Type B pancreatic cell (in vitro differentiated cells): ENCODE measurements at regions not wholly inside any gene's neighbourhood (a gene's known extent, or its start where the extent isn't known, plus 50 kb on each side); places are given as distances from the start of the nearest gene placed in this dataset.

Experiments
- DNase-seq: peaks from one replicate; pipeline ENCODE4 v3.0.0; 2021; ENCODE audit warnings: mixed read lengths; ENCODE audit not compliant: unreplicated experiment; ENCODE audit errors: extremely low spot score
- H3K27ac Mint-ChIP-seq: 2 replicates; pipeline ENCODE4 v1.8.0; 2021; ENCODE audit warnings: mild to moderate bottlenecking, mixed read lengths
- H3K27me3 Mint-ChIP-seq: 2 replicates; pipeline ENCODE4 v1.8.0; 2021; ENCODE audit warnings: mixed read lengths
- H3K36me3 Mint-ChIP-seq: 2 replicates; pipeline ENCODE4 v1.8.0; 2021; ENCODE audit warnings: mixed read lengths
- H3K4me1 Mint-ChIP-seq: one replicate; pipeline ENCODE4 v1.8.0; 2021; ENCODE audit warnings: mixed read lengths; ENCODE audit not compliant: unreplicated experiment
- H3K4me3 Mint-ChIP-seq: 2 replicates; pipeline ENCODE4 v1.8.0; 2021; ENCODE audit warnings: mild to moderate bottlenecking, mixed read lengths
- H3K9me3 Mint-ChIP-seq: 2 replicates; pipeline ENCODE4 v1.8.0; 2021; ENCODE audit warnings: mixed read lengths
- CTCF ChIP-seq: fragments of 200-600 bp; sonication (generic); conservative IDR thresholded peaks from 2 replicates; pipeline ENCODE4 v1.5.0; 2021; ENCODE audit warnings: antibody characterized with exemption, mild to moderate bottlenecking

- Mint-ChIP-seq H3K36me3 (no peaks in the 10 kb centered on the region), H3K27me3 (no peaks in the 10 kb centered on the region)
Measured at GRCh38 chr15:95970326-95970725, 360.2 kb upstream of the NR2F2 start.

GRCh38 chr15:95972041-95972553 lies 358.4 kb upstream of the NR2F2 start:
- no peak overlapping the region for H3K4me3 Mint-ChIP-seq
- H3K27ac Mint-ChIP-seq: no peak overlapping the region
- peaks cover 29% of the 10 kb centered on the region for H3K4me1 Mint-ChIP-seq
- H3K27me3 Mint-ChIP-seq: no peaks in the 10 kb centered on the region
- no peaks in the 10 kb centered on the region for H3K36me3 Mint-ChIP-seq
- no peak for DNase-seq
- TF ChIP-seq CTCF: no peak
- H3K9me3 Mint-ChIP-seq: peaks cover 7% of the 10 kb centered on the region

More at GRCh38 chr15:95970326-95970725, 360.2 kb upstream of the NR2F2 start:
- Mint-ChIP-seq H3K9me3 (peaks cover 2% of the 10 kb centered on the region), H3K4me3 (no peak overlapping the region), H3K4me1 (peaks cover 29% of the 10 kb centered on the region), H3K27ac (no peak overlapping the region)
- DNase-seq: no peak
- TF ChIP-seq CTCF: no peak

GRCh38 chr15:95972812-95973211 lies 357.7 kb upstream of the NR2F2 start:
- H3K4me3 Mint-ChIP-seq: no peak overlapping the region
- H3K27me3 Mint-ChIP-seq: no peaks in the 10 kb centered on the region
- H3K4me1 Mint-ChIP-seq: peaks cover 29% of the 10 kb centered on the region
- H3K9me3 Mint-ChIP-seq: peaks cover 7% of the 10 kb centered on the region
- no peak overlapping the region for H3K27ac Mint-ChIP-seq
- DNase-seq: no peak
- H3K36me3 Mint-ChIP-seq: no peaks in the 10 kb centered on the region
- TF ChIP-seq CTCF: no peak

- Mint-ChIP-seq H3K27ac (no peak overlapping the region), H3K27me3 (no peaks in the 10 kb centered on the region), H3K4me1 (peaks cover 29% of the 10 kb centered on the region), H3K36me3 (no peaks in the 10 kb centered on the region), H3K4me3 (no peak overlapping the region), H3K9me3 (peaks cover 7% of the 10 kb centered on the region)
- no peak for DNase-seq
- no peak for TF ChIP-seq CTCF
Measured at GRCh38 chr15:95973566-95974256, 356.8 kb upstream of the NR2F2 start.

GRCh38 chr15:95975212-95975611 lies 355.3 kb upstream of the NR2F2 start:
- Mint-ChIP-seq H3K4me1 (peaks cover 29% of the 10 kb centered on the region), H3K27me3 (no peaks in the 10 kb centered on the region), H3K4me3 (no peak overlapping the region), H3K9me3 (peaks cover 7% of the 10 kb centered on the region), H3K36me3 (no peaks in the 10 kb centered on the region), H3K27ac (no peak overlapping the region)
- no peak for DNase-seq
- no peak for TF ChIP-seq CTCF
